ENCODE measurements at regions not wholly inside any gene's neighbourhood (a gene's known extent, or its start where the extent isn't known, plus 50 kb on each side); places are given as distances from the start of the nearest gene placed in this dataset.

GRCh38 chr5:51242456-51242855, 140.8 kb upstream of the ISL1 start:
- no peak for TF ChIP-seq CTCF (IDR thresholded peaks at IDR 0.05; ENCODE audit: insufficient read depth, low read length)
- TF ChIP-seq POLR2AphosphoS5 (IDR thresholded peaks at IDR 0.05; ENCODE audit: low read depth), result no peak
- no peak for TF ChIP-seq REST (IDR thresholded peaks at IDR 0.05; ENCODE audit: insufficient replicate concordance, low read depth)
- TF ChIP-seq GABPA (IDR thresholded peaks at IDR 0.05; ENCODE audit: low read depth), result peak; percentile 39; the same call in 1 of the 2 replicates
- TF ChIP-seq SPI1 (IDR thresholded peaks at IDR 0.05; ENCODE audit: borderline replicate concordance, low read depth), result no peak
